H9 (cell line): ENCODE measurements at regions not wholly inside any gene's neighbourhood (a gene's known extent, or its start where the extent isn't known, plus 50 kb on each side); places are given as distances from the start of the nearest gene placed in this dataset.
A peak's percentile ranks its signal among the peaks of the same experiment; 100 is the strongest.

ENCODE experiments used
- DNase-seq: peaks from one replicate; pipeline ENCODE4 v3.0.0-alpha.2; 2017
- H2AFZ ChIP-seq: one replicate; pipeline ENCODE4 v1.6.1; 2013; ENCODE audit warnings: mild to moderate bottlenecking, low read length, control low read depth, moderate library complexity
- H2AK5ac ChIP-seq: 2 replicates; pipeline ENCODE4 v1.6.1; 2013; ENCODE audit warnings: low read length, control low read depth, mixed read lengths; ENCODE audit not compliant: insufficient read length
- H2BK120ac ChIP-seq: one replicate; pipeline ENCODE4 v1.6.1; 2013; ENCODE audit warnings: low read depth, mild to moderate bottlenecking, low read length, control low read depth, inconsistent platforms; ENCODE audit not compliant: poor library complexity, severe bottlenecking
- H2BK12ac ChIP-seq: 2 replicates; pipeline ENCODE4 v1.6.1; 2013; ENCODE audit warnings: low read length, control low read depth, mixed read lengths, low read depth; ENCODE audit not compliant: insufficient read length
- H2BK15ac ChIP-seq: 2 replicates; pipeline ENCODE4 v1.6.1; 2013; ENCODE audit warnings: low read depth, low read length, control low read depth
- H2BK20ac ChIP-seq: one replicate; pipeline ENCODE4 v1.6.1; 2013; ENCODE audit warnings: low read depth, mild to moderate bottlenecking, low read length, control low read depth, inconsistent platforms; ENCODE audit not compliant: poor library complexity, severe bottlenecking
- H2BK5ac ChIP-seq: 2 replicates; pipeline ENCODE4 v1.6.1; 2013; ENCODE audit warnings: low read length, control low read depth, mixed read lengths; ENCODE audit not compliant: insufficient read length
- H3K14ac ChIP-seq: 2 replicates; pipeline ENCODE4 v1.6.1; 2013; ENCODE audit warnings: low read length, control low read depth; ENCODE audit not compliant: insufficient read depth
- H3K18ac ChIP-seq: 2 replicates; pipeline ENCODE4 v1.6.1; 2013; ENCODE audit warnings: low read depth, mild to moderate bottlenecking, mixed read lengths, low read length, control low read depth; ENCODE audit not compliant: insufficient read length
- H3K23ac ChIP-seq: 2 replicates; pipeline ENCODE4 v1.6.1; 2013; ENCODE audit warnings: low read length, control low read depth, mixed read lengths, low read depth; ENCODE audit not compliant: insufficient read length
- H3K23me2 ChIP-seq: 2 replicates; pipeline ENCODE4 v1.6.1; 2013; ENCODE audit warnings: low read depth, mild to moderate bottlenecking, mixed read lengths, low read length, control low read depth; ENCODE audit not compliant: insufficient read length, poor library complexity, severe bottlenecking
- H3K27ac ChIP-seq: 2 replicates; pipeline ENCODE4 v1.5.1; 2013; ENCODE audit warnings: low read length, control low read depth, mixed read lengths, low read depth; ENCODE audit not compliant: insufficient read length
- H3K27me3 ChIP-seq: 2 replicates; pipeline ENCODE4 v1.6.1; 2013; ENCODE audit warnings: low read length, control low read depth, inconsistent platforms; ENCODE audit not compliant: insufficient read depth
- H3K4ac ChIP-seq: 2 replicates; pipeline ENCODE4 v1.6.1; 2013; ENCODE audit warnings: low read depth, mild to moderate bottlenecking, control low read depth, inconsistent platforms, low read length, moderate library complexity
- H3K4me1 ChIP-seq: 2 replicates; pipeline ENCODE4 v1.6.1; 2013; ENCODE audit warnings: low read length, control low read depth, inconsistent platforms; ENCODE audit not compliant: insufficient read depth
- H3K4me2 ChIP-seq: 2 replicates; pipeline ENCODE4 v1.6.1; 2013; ENCODE audit warnings: low read length, control low read depth, mixed read lengths; ENCODE audit not compliant: insufficient read length, insufficient read depth
- H3K56ac ChIP-seq: 2 replicates; pipeline ENCODE4 v1.6.1; 2013; ENCODE audit warnings: low read depth, mild to moderate bottlenecking, mixed read lengths, low read length, control low read depth; ENCODE audit not compliant: insufficient read length
- H3K79me1 ChIP-seq: 2 replicates; pipeline ENCODE4 v1.6.1; 2013; ENCODE audit warnings: low read depth, mild to moderate bottlenecking, moderate library complexity, low read length, control low read depth, inconsistent platforms; ENCODE audit not compliant: insufficient read depth, poor library complexity, severe bottlenecking
- H3K79me2 ChIP-seq: 2 replicates; pipeline ENCODE4 v1.6.1; 2013; ENCODE audit warnings: low read length, control low read depth, inconsistent platforms; ENCODE audit not compliant: insufficient read depth
- H3K9ac ChIP-seq: 2 replicates; pipeline ENCODE4 v1.6.1; 2013; ENCODE audit warnings: low read length, control low read depth, mixed read lengths; ENCODE audit not compliant: insufficient read length; ENCODE audit errors: extremely low read depth
- H3K9me3 ChIP-seq: one replicate; pipeline ENCODE4 v1.6.1; 2013; ENCODE audit warnings: low read depth, low read length, inconsistent platforms; ENCODE audit not compliant: control insufficient read depth
- H3T11ph ChIP-seq: one replicate; pipeline ENCODE4 v1.6.1; 2013; ENCODE audit warnings: mild to moderate bottlenecking, low read length, control low read depth, inconsistent platforms
- H4K20me1 ChIP-seq: one replicate; pipeline ENCODE4 v1.6.1; 2013; ENCODE audit not compliant: control insufficient read depth, insufficient read length, insufficient read depth
- H4K5ac ChIP-seq: 2 replicates; pipeline ENCODE4 v1.6.1; 2013; ENCODE audit warnings: low read depth, mild to moderate bottlenecking, mixed read lengths, low read length, control low read depth; ENCODE audit not compliant: insufficient read length
- H4K8ac ChIP-seq: replicated peaks from 2 replicates; pipeline ENCODE4 v1.6.1; 2013; ENCODE audit warnings: low read length, control low read depth, mixed read lengths, low read depth; ENCODE audit not compliant: insufficient read length
- H4K91ac ChIP-seq: 2 replicates; pipeline ENCODE4 v1.6.1; 2013; ENCODE audit warnings: low read depth, mild to moderate bottlenecking, moderate library complexity, mixed read lengths, low read length, control low read depth; ENCODE audit not compliant: insufficient read length
- H3K27ac Mint-ChIP-seq, 3 experiments: 2 replicates in 2 of 3; 3 replicates in 1 of 3; pipeline ENCODE4 v1.8.0; 2020 to 2021; ENCODE audit warnings: mixed read lengths in 3 of 3, mild to moderate bottlenecking in 1 of 3, moderate library complexity in 1 of 3
- H3K27me3 Mint-ChIP-seq: 2 replicates; pipeline ENCODE4 v1.8.0; 2021; ENCODE audit warnings: low read depth, mild to moderate bottlenecking, moderate library complexity, mixed read lengths
- H3K36me3 Mint-ChIP-seq, 3 experiments: 2 replicates in 2 of 3; 3 replicates in 1 of 3; pipeline ENCODE4 v1.8.0; 2020 to 2021; ENCODE audit warnings: low read depth in 3 of 3, mixed read lengths in 3 of 3; ENCODE audit not compliant: insufficient read depth in 1 of 3
- H3K4me1 Mint-ChIP-seq, 2 experiments: 2 replicates each; pipeline ENCODE4 v1.8.0; 2020; ENCODE audit warnings: mixed read lengths in 2 of 2
- H3K4me3 Mint-ChIP-seq, 2 experiments: 2 replicates in 1 of 2; 3 replicates in 1 of 2; pipeline ENCODE4 v1.8.0; 2020 to 2021; ENCODE audit warnings: mild to moderate bottlenecking in 2 of 2, mixed read lengths in 2 of 2, moderate library complexity in 1 of 2
- H3K9me3 Mint-ChIP-seq, 2 experiments: 2 replicates in 1 of 2; 3 replicates in 1 of 2; pipeline ENCODE4 v1.8.0; 2020; ENCODE audit warnings: mild to moderate bottlenecking in 2 of 2, mixed read lengths in 2 of 2, moderate library complexity in 1 of 2
- CTCF ChIP-seq: fragments of 200-600 bp; sonication (generic); conservative IDR thresholded peaks from 3 replicates; pipeline ENCODE4 v1.8.0; 2021; ENCODE audit warnings: antibody characterized with exemption, mild to moderate bottlenecking
- WGBS: extraction: QIAGEN DNeasy Blood & Tissue Kit; methylation state at CpG from one replicate; pipeline ENCODE4 v1.1.7; 2013; ENCODE audit warnings: missing lambda C conversion rate, low lambda C conversion rate, mixed read lengths; ENCODE audit not compliant: insufficient read length; ENCODE audit errors: extremely low coverage; 5-methylcytosine and 5-hydroxymethylcytosine counted together

DNA sequence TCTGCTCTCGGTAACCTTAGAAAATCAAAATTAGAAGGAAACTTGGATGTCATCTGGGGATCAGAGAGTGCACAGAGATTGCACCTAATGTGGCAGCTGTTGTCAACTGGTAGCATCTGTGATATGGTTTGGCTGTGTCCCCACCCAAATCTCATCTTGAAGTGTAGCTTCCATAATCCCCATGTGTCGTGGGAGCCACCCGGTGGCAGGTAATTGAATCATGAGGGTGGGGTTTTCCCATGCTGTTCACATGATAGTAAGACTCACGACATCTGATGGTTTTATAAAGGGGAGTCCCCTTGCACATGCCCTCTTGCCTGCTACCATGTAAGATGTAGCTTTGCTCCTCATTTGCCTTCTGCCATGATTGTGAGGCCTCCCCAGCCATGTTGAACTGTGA, 127.7 kb upstream of the SRRM4 start:
- H2BK5ac ChIP-seq = no peak overlapping the region
- no peak overlapping the region for H3K27ac Mint-ChIP-seq
- peak; percentile 45 for DNase-seq
- H3T11ph ChIP-seq = no peak overlapping the region
- H2BK120ac ChIP-seq = no peak overlapping the region
- H3K79me1 ChIP-seq = no peaks in the 10 kb centered on the region
- H3K27ac ChIP-seq = no peak overlapping the region
- no peak overlapping the region for H2AK5ac ChIP-seq
- H3K4me1 ChIP-seq = no peaks in the 10 kb centered on the region
- H3K4me1 Mint-ChIP-seq = peaks cover 11 to 13% of the 10 kb centered on the region in 2 experiments
- peak; percentile 60 for TF ChIP-seq CTCF
- no peaks in the 10 kb centered on the region; a peak in 1 of 5 replicates for H3K9me3 Mint-ChIP-seq
- no peak overlapping the region for H2AFZ ChIP-seq
- no peak overlapping the region for H4K5ac ChIP-seq
- H3K79me2 ChIP-seq = no peaks in the 10 kb centered on the region
- no peak overlapping the region for H3K14ac ChIP-seq
- H4K20me1 ChIP-seq = no peaks in the 10 kb centered on the region
- peaks cover 18% of the 10 kb centered on the region for H3K27me3 Mint-ChIP-seq
- no peak overlapping the region for H4K91ac ChIP-seq
- no peak overlapping the region for H2BK15ac ChIP-seq
- no peak overlapping the region for H3K9ac ChIP-seq
- no peaks in the 10 kb centered on the region for H3K9me3 ChIP-seq
- H2BK12ac ChIP-seq = no peak overlapping the region
- no peak overlapping the region for H3K23ac ChIP-seq
- no peaks in the 10 kb centered on the region for H3K27me3 ChIP-seq
- H3K4me3 Mint-ChIP-seq = no peak overlapping the region
- WGBS = no CpG with 5 or more reads among the region's 4 CpGs
- H3K4me2 ChIP-seq = no peak overlapping the region
- H3K36me3 Mint-ChIP-seq = no peaks in the 10 kb centered on the region
- H3K4ac ChIP-seq = no peak overlapping the region
- H3K56ac ChIP-seq = no peak overlapping the region
- H4K8ac ChIP-seq = no peak overlapping the region
- no peak overlapping the region for H2BK20ac ChIP-seq
- H3K18ac ChIP-seq = no peak overlapping the region
- H3K23me2 ChIP-seq = no peaks in the 10 kb centered on the region
